ENCODE measurements at regions not wholly inside any gene's neighbourhood (a gene's known extent, or its start where the extent isn't known, plus 50 kb on each side); places are given as distances from the start of the nearest gene placed in this dataset.

DNA sequence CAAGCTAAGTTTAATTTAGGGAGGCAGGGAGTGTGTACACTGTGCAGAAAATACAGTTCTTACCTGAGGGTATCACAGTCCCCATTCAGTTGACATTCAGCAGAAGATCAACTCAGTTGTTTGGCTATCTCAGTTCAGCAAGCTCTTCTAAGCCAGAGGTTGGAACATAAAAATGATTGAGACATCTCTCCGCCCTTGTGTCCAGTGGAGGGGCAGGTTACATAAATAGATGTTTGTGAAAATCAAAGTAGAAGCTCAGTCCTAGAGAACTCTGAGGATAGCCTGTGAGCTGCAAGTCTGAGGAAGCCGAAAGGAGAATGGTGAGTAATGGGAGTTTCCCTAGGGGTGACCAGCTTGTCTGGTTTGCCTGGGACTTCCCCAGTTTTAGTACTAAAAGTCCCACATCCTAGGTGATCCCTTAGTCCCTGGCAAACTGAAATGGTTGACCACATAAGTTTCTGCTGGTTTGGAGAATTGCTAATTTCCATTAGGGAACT, 251.4 kb upstream of the ATP2B1 start:
- H3K4me2 ChIP-seq (ENCODE audit: low read length), result peak overlapping the region; percentile 14
- peaks cover 23% of the 10 kb centered on the region for H3K4me1 ChIP-seq (ENCODE audit: control insufficient read depth, insufficient read depth, low read length)
- no peak overlapping the region for H3K4me3 ChIP-seq (ENCODE audit: low read length)
- no peaks in the 10 kb centered on the region for H3K27me3 ChIP-seq (ENCODE audit: control insufficient read depth, insufficient read depth, low read length)
- H3K36me3 ChIP-seq (ENCODE audit: insufficient read depth, low read length), result no peaks in the 10 kb centered on the region
- no peaks in the 10 kb centered on the region for H3K9me3 ChIP-seq (replicated peaks; ENCODE audit: low read length)
- no peak overlapping the region for H3K9ac ChIP-seq (ENCODE audit: low read depth, low read length)

DNA sequence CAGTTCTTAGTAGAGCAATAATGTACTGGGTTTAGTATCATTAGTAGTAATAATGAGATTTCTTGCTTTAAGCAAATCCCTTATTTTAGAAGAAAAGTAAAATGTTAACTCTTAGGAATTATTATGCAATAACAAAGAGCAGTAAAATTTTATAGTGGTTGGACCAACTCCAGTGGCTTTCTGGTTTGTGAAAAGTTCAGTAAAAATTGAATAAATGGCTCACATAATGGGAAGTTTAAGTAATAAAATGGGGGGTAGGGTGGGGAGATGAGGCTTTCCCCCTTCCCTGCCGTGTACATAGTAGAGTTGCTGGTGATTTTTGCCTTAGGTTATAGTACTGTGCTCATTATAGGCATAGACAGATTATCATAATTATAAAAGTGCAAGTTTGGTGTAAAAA, 250.5 kb upstream of the ATP2B1 start:
- no peaks in the 10 kb centered on the region for H3K9me3 ChIP-seq (replicated peaks; ENCODE audit: low read length)
- no peaks in the 10 kb centered on the region for H3K27me3 ChIP-seq (ENCODE audit: control insufficient read depth, insufficient read depth, low read length)
- H3K9ac ChIP-seq (ENCODE audit: low read depth, low read length), result no peak overlapping the region
- H3K36me3 ChIP-seq (ENCODE audit: insufficient read depth, low read length), result no peaks in the 10 kb centered on the region
- no peak overlapping the region for H3K4me3 ChIP-seq (ENCODE audit: low read length)
- peaks cover 28% of the 10 kb centered on the region for H3K4me1 ChIP-seq (ENCODE audit: control insufficient read depth, insufficient read depth, low read length)
- H3K4me2 ChIP-seq (ENCODE audit: low read length), result no peak overlapping the region

DNA sequence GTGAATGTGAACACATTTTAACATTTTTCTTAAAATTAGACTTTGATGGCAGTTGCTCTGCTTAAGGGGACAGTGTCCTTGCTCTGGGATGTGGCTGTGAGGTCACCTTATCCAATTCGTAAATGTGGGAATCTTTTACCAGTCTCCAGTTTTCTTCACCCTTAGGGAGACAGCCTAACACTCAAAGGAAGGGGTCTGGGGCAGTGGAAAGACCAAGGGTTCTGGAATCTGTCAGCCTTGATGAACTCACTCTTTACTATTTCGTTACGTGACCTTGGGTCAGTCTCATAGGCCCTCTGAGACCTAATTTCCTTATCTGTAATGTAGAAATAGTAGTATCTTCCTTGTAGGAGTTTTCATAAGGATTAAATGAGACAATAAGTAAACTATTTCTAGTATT, 245.6 kb upstream of the ATP2B1 start:
- Histone ChIP-seq H3K9ac (ENCODE audit: low read depth, low read length) (peak overlapping the region; percentile 66), H3K27me3 (ENCODE audit: control insufficient read depth, insufficient read depth, low read length) (no peaks in the 10 kb centered on the region), H3K4me3 (ENCODE audit: low read length) (no peak overlapping the region), H3K36me3 (ENCODE audit: insufficient read depth, low read length) (no peaks in the 10 kb centered on the region), H3K9me3 (replicated peaks; ENCODE audit: low read length) (no peaks in the 10 kb centered on the region), H3K4me1 (ENCODE audit: control insufficient read depth, insufficient read depth, low read length) (peaks cover 46% of the 10 kb centered on the region), H3K4me2 (ENCODE audit: low read length) (peak overlapping the region; percentile 29)

DNA sequence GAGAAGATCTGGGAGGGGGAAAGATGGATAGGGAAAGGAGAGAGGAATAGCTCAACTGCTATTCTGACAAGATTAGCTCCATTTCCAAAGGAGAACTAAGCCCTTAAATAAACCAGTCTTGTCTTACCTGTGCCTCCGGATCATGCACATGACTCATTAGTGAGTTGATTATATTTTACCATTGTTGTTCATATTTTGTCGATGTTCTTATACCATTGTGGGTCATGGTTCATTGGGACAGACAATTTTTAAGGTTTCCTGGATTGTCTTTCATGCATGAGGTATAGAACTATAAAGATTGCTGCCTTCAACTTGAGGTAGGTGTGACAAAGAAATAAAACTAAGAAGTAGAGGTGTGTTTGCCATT, 243.0 kb upstream of the ATP2B1 start:
- no peak overlapping the region for H3K4me2 ChIP-seq (ENCODE audit: low read length)
- H3K27me3 ChIP-seq (ENCODE audit: control insufficient read depth, insufficient read depth, low read length), result no peaks in the 10 kb centered on the region
- no peaks in the 10 kb centered on the region for H3K9me3 ChIP-seq (replicated peaks; ENCODE audit: low read length)
- no peak overlapping the region for H3K9ac ChIP-seq (ENCODE audit: low read depth, low read length)
- no peak overlapping the region for H3K4me3 ChIP-seq (ENCODE audit: low read length)
- H3K4me1 ChIP-seq (ENCODE audit: control insufficient read depth, insufficient read depth, low read length), result peaks cover 64% of the 10 kb centered on the region
- H3K36me3 ChIP-seq (ENCODE audit: insufficient read depth, low read length), result no peaks in the 10 kb centered on the region

DNA sequence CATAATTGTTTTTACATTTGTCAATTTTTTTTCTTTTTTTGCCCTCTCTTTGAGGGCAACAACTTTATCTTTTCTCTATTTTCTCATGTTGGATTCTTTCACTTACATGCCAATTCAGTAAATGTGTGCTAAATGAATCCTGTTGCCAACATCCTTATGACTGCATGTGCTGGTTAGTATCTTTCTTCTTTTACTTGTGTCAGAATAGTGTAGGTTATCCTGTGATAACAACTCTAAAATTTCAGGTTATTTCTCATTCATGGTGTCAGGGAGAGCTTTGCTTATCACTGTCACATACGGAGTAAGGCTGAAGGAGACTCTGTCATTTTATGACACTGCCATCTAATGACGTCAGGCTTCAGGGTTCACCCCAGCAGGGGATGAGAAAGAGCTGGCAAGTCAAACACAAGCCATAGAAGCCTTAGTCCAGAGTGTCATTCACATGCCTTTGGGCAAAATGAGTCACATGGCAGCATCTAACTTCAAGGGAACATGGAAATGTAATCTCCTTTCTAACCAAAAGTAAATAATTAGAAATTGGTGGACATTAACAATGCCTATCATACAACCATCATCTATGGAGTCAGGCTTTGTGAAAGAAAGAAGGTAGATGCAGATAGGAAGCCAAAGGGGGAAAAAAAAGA, 242.5 kb upstream of the ATP2B1 start:
- Histone ChIP-seq H3K4me2 (ENCODE audit: low read length) (no peak overlapping the region), H3K9me3 (replicated peaks; ENCODE audit: low read length) (no peaks in the 10 kb centered on the region), H3K4me1 (ENCODE audit: control insufficient read depth, insufficient read depth, low read length) (peaks cover 65% of the 10 kb centered on the region), H3K9ac (ENCODE audit: low read depth, low read length) (no peak overlapping the region), H3K27me3 (ENCODE audit: control insufficient read depth, insufficient read depth, low read length) (no peaks in the 10 kb centered on the region), H3K36me3 (ENCODE audit: insufficient read depth, low read length) (no peaks in the 10 kb centered on the region), H3K4me3 (ENCODE audit: low read length) (no peak overlapping the region)

DNA sequence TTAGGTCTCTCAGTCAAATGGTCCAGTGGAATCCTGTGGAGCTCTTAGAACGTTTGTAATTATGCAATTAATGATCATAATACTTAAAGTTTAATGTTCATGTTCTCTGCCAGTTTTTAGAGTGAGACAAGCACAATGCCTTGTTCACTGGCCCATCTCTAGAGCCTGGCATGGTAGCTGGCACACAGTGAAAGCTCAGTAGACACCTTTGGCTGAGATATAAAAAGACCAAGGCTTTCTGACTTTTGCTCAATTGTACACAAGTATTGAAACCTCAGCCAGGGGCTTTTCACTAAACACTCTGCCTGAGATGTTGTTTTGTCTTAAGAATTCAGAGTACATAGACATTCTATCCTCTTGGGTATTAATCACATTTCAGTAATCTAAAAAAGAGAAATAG, 241.8 kb upstream of the ATP2B1 start:
- Histone ChIP-seq H3K27me3 (ENCODE audit: control insufficient read depth, insufficient read depth, low read length) (no peaks in the 10 kb centered on the region), H3K4me2 (ENCODE audit: low read length) (no peak overlapping the region), H3K4me1 (ENCODE audit: control insufficient read depth, insufficient read depth, low read length) (peaks cover 65% of the 10 kb centered on the region), H3K36me3 (ENCODE audit: insufficient read depth, low read length) (no peaks in the 10 kb centered on the region), H3K9ac (ENCODE audit: low read depth, low read length) (peak overlapping the region; percentile 84), H3K9me3 (replicated peaks; ENCODE audit: low read length) (no peaks in the 10 kb centered on the region), H3K4me3 (ENCODE audit: low read length) (no peak overlapping the region)

GRCh38 chr12:89949457-89950195, 241.0 kb upstream of the ATP2B1 start:
- peak overlapping the region; percentile 84 for H3K9ac ChIP-seq (ENCODE audit: low read depth, low read length)
- no peaks in the 10 kb centered on the region for H3K36me3 ChIP-seq (ENCODE audit: insufficient read depth, low read length)
- no peaks in the 10 kb centered on the region for H3K27me3 ChIP-seq (ENCODE audit: control insufficient read depth, insufficient read depth, low read length)
- peaks cover 64% of the 10 kb centered on the region for H3K4me1 ChIP-seq (ENCODE audit: control insufficient read depth, insufficient read depth, low read length)
- H3K4me2 ChIP-seq (ENCODE audit: low read length), result peak overlapping the region; percentile 36
- no peaks in the 10 kb centered on the region for H3K9me3 ChIP-seq (replicated peaks; ENCODE audit: low read length)
- no peak overlapping the region for H3K4me3 ChIP-seq (ENCODE audit: low read length)

DNA sequence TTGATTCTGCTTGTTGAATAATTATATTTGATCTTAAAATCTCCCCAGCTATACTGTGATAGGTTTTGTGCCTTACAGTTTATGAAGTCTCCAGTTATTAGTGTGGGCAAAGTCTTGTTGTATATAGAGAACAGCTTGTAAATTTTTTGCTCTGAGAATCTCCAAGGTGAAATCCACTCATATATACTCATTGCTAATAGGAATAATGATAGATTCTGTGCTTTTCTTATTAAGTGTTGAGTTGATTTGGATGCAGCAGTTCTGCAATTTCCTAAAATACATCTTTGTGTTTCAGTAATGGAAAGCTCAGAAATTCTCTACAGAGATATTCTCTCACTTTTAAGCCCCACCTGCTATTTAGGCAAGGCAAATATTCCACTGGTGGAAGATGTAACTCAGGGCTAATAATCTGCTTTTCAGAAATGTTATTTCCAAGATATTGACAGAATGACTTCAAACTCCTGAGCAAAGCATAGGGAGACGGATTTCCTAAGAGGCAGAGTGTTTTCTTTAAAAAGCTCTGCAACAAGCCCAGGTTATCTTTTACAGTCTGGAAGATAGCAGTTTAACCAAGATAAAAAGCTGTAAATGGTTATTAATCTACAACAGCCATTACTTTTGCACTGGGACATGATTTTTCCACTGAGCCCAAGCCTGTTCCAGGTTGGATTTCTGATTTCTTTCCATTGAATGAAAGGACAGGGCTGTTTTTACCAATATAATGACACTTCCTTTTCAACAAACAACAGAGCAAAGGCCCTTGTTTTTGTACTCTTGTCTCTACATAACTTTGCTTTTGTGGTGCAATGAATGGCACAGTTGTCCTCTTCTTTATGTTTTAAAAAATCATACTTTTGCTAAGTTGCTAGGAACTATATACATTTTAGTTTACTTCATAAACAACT, 239.9 kb upstream of the ATP2B1 start:
- no peaks in the 10 kb centered on the region for H3K9me3 ChIP-seq (replicated peaks; ENCODE audit: low read length)
- no peak overlapping the region for H3K4me3 ChIP-seq (ENCODE audit: low read length)
- H3K36me3 ChIP-seq (ENCODE audit: insufficient read depth, low read length), result no peaks in the 10 kb centered on the region
- H3K9ac ChIP-seq (ENCODE audit: low read depth, low read length), result peak overlapping the region; percentile 84
- H3K4me2 ChIP-seq (ENCODE audit: low read length), result peak overlapping the region; percentile 29
- H3K27me3 ChIP-seq (ENCODE audit: control insufficient read depth, insufficient read depth, low read length), result no peaks in the 10 kb centered on the region
- peaks cover 59% of the 10 kb centered on the region for H3K4me1 ChIP-seq (ENCODE audit: control insufficient read depth, insufficient read depth, low read length)

- Histone ChIP-seq H3K9ac (ENCODE audit: low read depth, low read length) (peak overlapping the region; percentile 84), H3K27me3 (ENCODE audit: control insufficient read depth, insufficient read depth, low read length) (no peaks in the 10 kb centered on the region), H3K4me3 (ENCODE audit: low read length) (peak overlapping the region; percentile 56), H3K4me1 (ENCODE audit: control insufficient read depth, insufficient read depth, low read length) (peaks cover 61% of the 10 kb centered on the region), H3K9me3 (replicated peaks; ENCODE audit: low read length) (no peaks in the 10 kb centered on the region), H3K36me3 (ENCODE audit: insufficient read depth, low read length) (no peaks in the 10 kb centered on the region), H3K4me2 (ENCODE audit: low read length) (peak overlapping the region; percentile 81)
These were observed 239.0 kb upstream of the ATP2B1 start for GRCh38 chr12:89947437-89948270.

- H3K27me3 ChIP-seq (ENCODE audit: control insufficient read depth, insufficient read depth, low read length), result no peaks in the 10 kb centered on the region
- peak overlapping the region; percentile 84 for H3K9ac ChIP-seq (ENCODE audit: low read depth, low read length)
- H3K9me3 ChIP-seq (replicated peaks; ENCODE audit: low read length), result no peaks in the 10 kb centered on the region
- H3K4me3 ChIP-seq (ENCODE audit: low read length), result no peak overlapping the region
- no peaks in the 10 kb centered on the region for H3K36me3 ChIP-seq (ENCODE audit: insufficient read depth, low read length)
- H3K4me1 ChIP-seq (ENCODE audit: control insufficient read depth, insufficient read depth, low read length), result peaks cover 58% of the 10 kb centered on the region
- H3K4me2 ChIP-seq (ENCODE audit: low read length), result no peak overlapping the region
These were observed 238.0 kb upstream of the ATP2B1 start for GRCh38 chr12:89946518-89947135.
